GM23338 (cell line): ENCODE measurements at regions not wholly inside any gene's neighbourhood (a gene's known extent, or its start where the extent isn't known, plus 50 kb on each side); places are given as distances from the start of the nearest gene placed in this dataset.

Experiments
- ATAC-seq: fragments of 200-7000 bp; cut with Tn5 transposase; 3 replicates; pipeline ENCODE4 v1.9.1; 2020
- DNase-seq: peaks from one replicate; pipeline ENCODE4 v3.0.0-alpha.2; 2015; ENCODE audit warnings: low spot score
- H2AFZ ChIP-seq: fragments of 200-600 bp; sonication (generic); 2 replicates; pipeline ENCODE4 v1.8.0; 2016; ENCODE audit warnings: antibody characterized with exemption, mild to moderate bottlenecking, moderate library complexity
- H3F3A ChIP-seq: fragments of 200-600 bp; sonication (generic); replicated peaks from 2 replicates; pipeline ENCODE4 v1.8.0; 2017; ENCODE audit warnings: antibody characterized with exemption, mixed run types, low read depth
- H3K27ac ChIP-seq: fragments of 200-600 bp; sonication (generic); 2 replicates; pipeline ENCODE4 v1.6.1; 2016; ENCODE audit warnings: low read depth
- H3K27me3 ChIP-seq: fragments of 200-600 bp; sonication (generic); 2 replicates; pipeline ENCODE4 v1.8.0; 2016; ENCODE audit warnings: mild to moderate bottlenecking, mixed run types, moderate library complexity; ENCODE audit not compliant: insufficient read depth
- H3K36me3 ChIP-seq: fragments of 200-600 bp; sonication (generic); 2 replicates; pipeline ENCODE4 v1.8.0; 2016; ENCODE audit warnings: mild to moderate bottlenecking; ENCODE audit not compliant: insufficient read depth
- H3K4me1 ChIP-seq: fragments of 200-600 bp; sonication (generic); 2 replicates; pipeline ENCODE4 v1.8.0; 2016; ENCODE audit warnings: mild to moderate bottlenecking, moderate library complexity; ENCODE audit not compliant: insufficient read depth
- H3K4me2 ChIP-seq: fragments of 200-600 bp; sonication (generic); 2 replicates; pipeline ENCODE4 v1.7.1; 2017; ENCODE audit warnings: mixed run types
- H3K4me3 ChIP-seq: fragments of 200-600 bp; sonication (generic); 2 replicates; pipeline ENCODE4 v1.6.1; 2016; ENCODE audit warnings: mixed run types
- H3K79me2 ChIP-seq: fragments of 200-600 bp; sonication (generic); replicated peaks from 2 replicates; pipeline ENCODE4 v1.8.0; 2017; ENCODE audit warnings: mild to moderate bottlenecking; ENCODE audit not compliant: insufficient read depth
- H3K9me2 ChIP-seq: fragments of 200-600 bp; sonication (generic); 2 replicates; pipeline ENCODE4 v1.8.0; 2017; ENCODE audit not compliant: insufficient read depth
- H4K20me1 ChIP-seq: fragments of 200-600 bp; sonication (generic); replicated peaks from 2 replicates; pipeline ENCODE4 v1.8.0; 2017; ENCODE audit warnings: mild to moderate bottlenecking; ENCODE audit not compliant: insufficient read depth
- H3K27ac Mint-ChIP-seq: 2 replicates; pipeline ENCODE4 v1.8.0; 2020; ENCODE audit warnings: inconsistent platforms, mild to moderate bottlenecking, moderate library complexity, mixed read lengths
- H3K27me3 Mint-ChIP-seq: 3 replicates; pipeline ENCODE4 v1.8.0; 2022; ENCODE audit warnings: low read depth, mild to moderate bottlenecking, moderate library complexity, mixed read lengths, inconsistent platforms; ENCODE audit not compliant: insufficient read depth, poor library complexity
- H3K36me3 Mint-ChIP-seq: 3 replicates; pipeline ENCODE4 v1.8.0; 2021; ENCODE audit warnings: low read depth, mild to moderate bottlenecking, inconsistent platforms, moderate library complexity, mixed read lengths
- H3K4me1 Mint-ChIP-seq: 3 replicates; pipeline ENCODE4 v1.8.0; 2020; ENCODE audit warnings: mild to moderate bottlenecking, inconsistent platforms, mixed read lengths
- H3K4me3 Mint-ChIP-seq: 3 replicates; pipeline ENCODE4 v1.8.0; 2021; ENCODE audit warnings: moderate library complexity, mild to moderate bottlenecking, inconsistent platforms, mixed read lengths
- H3K9me3 Mint-ChIP-seq: 3 replicates; pipeline ENCODE4 v1.8.0; 2020; ENCODE audit warnings: moderate library complexity, mild to moderate bottlenecking, inconsistent platforms, mixed read lengths
- CREB1 ChIP-seq: fragments of 250-450 bp; sonication (Bioruptor Pico); IDR thresholded peaks from 2 replicates; pipeline ENCODE4 v1.5.0; 2020; ENCODE audit warnings: low read depth, mild to moderate bottlenecking, moderate library complexity
- ETS1 ChIP-seq: IDR thresholded peaks from 2 replicates; pipeline ENCODE4 v1.6.1; 2016; ENCODE audit warnings: antibody characterized with exemption
- EZH2 ChIP-seq: fragments of 200-600 bp; sonication (generic); IDR thresholded peaks from one replicate; pipeline ENCODE4 v1.8.0; 2017; ENCODE audit warnings: antibody characterized with exemption, mild to moderate bottlenecking, low read depth; ENCODE audit not compliant: unreplicated experiment
- POLR2AphosphoS5 ChIP-seq: IDR thresholded peaks from 2 replicates; pipeline ENCODE4 v1.6.1; 2016; ENCODE audit warnings: antibody characterized with exemption, low read depth
- REST ChIP-seq: IDR thresholded peaks from one replicate; pipeline ENCODE4 v1.6.1; 2018; ENCODE audit warnings: antibody characterized with exemption; ENCODE audit not compliant: unreplicated experiment
- ZNF114 ChIP-seq: fragments of 250-450 bp; sonication (Bioruptor Pico); IDR thresholded peaks from 2 replicates; pipeline ENCODE4 v1.5.0; 2020; ENCODE audit warnings: mild to moderate bottlenecking, moderate library complexity
- ZNF331 ChIP-seq: fragments of 250-450 bp; sonication (Bioruptor Pico); IDR thresholded peaks from 2 replicates; pipeline ENCODE4 v1.5.0; 2020; ENCODE audit warnings: low read depth, mild to moderate bottlenecking, moderate library complexity

- TF ChIP-seq REST (no peak), ETS1 (no peak)
Observed at GRCh38 chr13:46953331-46953730, 56.5 kb upstream of the HTR2A start (continued).

GRCh38 chr13:46951516-46951915 lies 54.7 kb upstream of the HTR2A start:
- TF ChIP-seq ZNF331 (no peak), ETS1 (no peak), EZH2 (no peak), REST (no peak), POLR2AphosphoS5 (no peak), CREB1 (CRISPR knock-in tag) (no peak), ZNF114 (CRISPR knock-in tag) (no peak)
- Histone ChIP-seq H3K4me3 (no peak overlapping the region), H3K27ac (no peak overlapping the region), H2AFZ (no peak overlapping the region), H3K4me2 (no peak overlapping the region), H3K4me1 (peaks cover 16% of the 10 kb centered on the region), H4K20me1 (no peaks in the 10 kb centered on the region), H3K27me3 (no peaks in the 10 kb centered on the region), H3K79me2 (no peaks in the 10 kb centered on the region), H3K9me2 (peaks cover 13% of the 10 kb centered on the region), H3F3A (0 out of 2 replicates have a peak, but pooled peaks cover 5% of the 10 kb centered on the region), H3K36me3 (no peaks in the 10 kb centered on the region)
- no peak overlapping the region for H3K27ac Mint-ChIP-seq
- peaks cover 27% of the 10 kb centered on the region for H3K4me1 Mint-ChIP-seq
- peaks cover 20% of the 10 kb centered on the region; the same call in 2 of the 3 replicates for H3K36me3 Mint-ChIP-seq
- no peak overlapping the region for H3K4me3 Mint-ChIP-seq
- DNase-seq (no peak), ATAC-seq (no peak)
- no peaks in the 10 kb centered on the region for H3K27me3 Mint-ChIP-seq
- H3K9me3 Mint-ChIP-seq, result peaks cover 8% of the 10 kb centered on the region
